ENCODE measurements at regions not wholly inside any gene's neighbourhood (a gene's known extent, or its start where the extent isn't known, plus 50 kb on each side); places are given as distances from the start of the nearest gene placed in this dataset.

GRCh38 chr1:191579019-191579418, 579.2 kb upstream of the RGS18 start:
- TF ChIP-seq ZNF384 (IDR thresholded peaks at IDR 0.05) (no peak), SP1 (IDR thresholded peaks at IDR 0.05) (no peak), FOXA1 (IDR thresholded peaks at IDR 0.05) (no peak)
